ENCODE measurements at regions not wholly inside any gene's neighbourhood (a gene's known extent, or its start where the extent isn't known, plus 50 kb on each side); places are given as distances from the start of the nearest gene placed in this dataset.
"Not testable (repeated sequence)": the region's sequence is repeated elsewhere in the genome, so short reads cannot be mapped to it uniquely, and the experiment has no call there.

- DNase-seq: no peak
- H3K4me1 Mint-ChIP-seq: no peaks in the 10 kb centered on the region
Measured at GRCh38 chr2:185668710-185669109, 69.9 kb upstream of the FSIP2 start.

GRCh38 chr2:185674232-185674631, 64.4 kb upstream of the FSIP2 start:
- DNase-seq (no peak), ATAC-seq (no peak)
- no peak overlapping the region for H3K4me3 Mint-ChIP-seq
- no peak overlapping the region for H3K27ac Mint-ChIP-seq
- no peaks in the 10 kb centered on the region for H3K36me3 Mint-ChIP-seq (ENCODE audit: low read depth)
- H3K27me3 Mint-ChIP-seq: no peaks in the 10 kb centered on the region
- no peaks in the 10 kb centered on the region for H3K4me1 Mint-ChIP-seq
- no peaks in the 10 kb centered on the region for H3K9me3 Mint-ChIP-seq

More at GRCh38 chr2:185668710-185669109, 69.9 kb upstream of the FSIP2 start:
- H3K27me3 Mint-ChIP-seq: no peaks in the 10 kb centered on the region
- no peaks in the 10 kb centered on the region for H3K36me3 Mint-ChIP-seq (ENCODE audit: low read depth)
- ATAC-seq: no peak
- H3K27ac Mint-ChIP-seq: no peak overlapping the region
- H3K9me3 Mint-ChIP-seq: no peaks in the 10 kb centered on the region
- no peak overlapping the region for H3K4me3 Mint-ChIP-seq

- Mint-ChIP-seq H3K4me1 (no peaks in the 10 kb centered on the region), H3K36me3 (ENCODE audit: low read depth) (no peaks in the 10 kb centered on the region), H3K27ac (no peak overlapping the region), H3K9me3 (no peaks in the 10 kb centered on the region), H3K27me3 (no peaks in the 10 kb centered on the region), H3K4me3 (no peak overlapping the region)
- DNase-seq (no peak), ATAC-seq (no peak)
Measured at GRCh38 chr2:185676316-185676715, 62.3 kb upstream of the FSIP2 start.

GRCh38 chr2:185687001-185687400, 51.6 kb upstream of the FSIP2 start:
- not testable (repeated sequence) for H3K27me3 Mint-ChIP-seq; H3K36me3 Mint-ChIP-seq (ENCODE audit: low read depth); H3K4me3 Mint-ChIP-seq; H3K4me1 Mint-ChIP-seq; H3K27ac Mint-ChIP-seq; ATAC-seq; DNase-seq
- peaks cover 15% of the 10 kb centered on the region for H3K9me3 Mint-ChIP-seq

GRCh38 chr2:185687967-185688366, 50.6 kb upstream of the FSIP2 start:
- DNase-seq (no peak), ATAC-seq (no peak)
- Mint-ChIP-seq H3K36me3 (ENCODE audit: low read depth) (no peaks in the 10 kb centered on the region), H3K27ac (no peak overlapping the region), H3K27me3 (peaks cover 3% of the 10 kb centered on the region), H3K9me3 (peaks cover 15% of the 10 kb centered on the region), H3K4me3 (no peak overlapping the region), H3K4me1 (no peaks in the 10 kb centered on the region)

All from activated naive CD8-positive, alpha-beta T cell treated with anti-CD3 and anti-CD28 coated beads, Interleukin-2, amount 50 U/mL, for 24 hours (primary cell).